DOHH2 (cell line): ENCODE measurements at regions not wholly inside any gene's neighbourhood (a gene's known extent, or its start where the extent isn't known, plus 50 kb on each side); places are given as distances from the start of the nearest gene placed in this dataset.

Source experiments
- EZH2phosphoT487 ChIP-seq: fragments of 200-600 bp; sonication (generic); IDR thresholded peaks from 2 replicates; pipeline ENCODE4 v1.6.1; 2017; ENCODE audit warnings: borderline replicate concordance, mild to moderate bottlenecking, antibody characterized with exemption, low read length, moderate library complexity, mixed read lengths
- TF ChIP-seq, protein P1 (sequence below): fragments of 200-600 bp; sonication (generic); IDR thresholded peaks from one replicate; pipeline ENCODE4 v1.5.1; 2014; ENCODE audit warnings: antibody characterized with exemption, mild to moderate bottlenecking, low read depth, low read length; ENCODE audit not compliant: poor library complexity, severe bottlenecking

DNA sequence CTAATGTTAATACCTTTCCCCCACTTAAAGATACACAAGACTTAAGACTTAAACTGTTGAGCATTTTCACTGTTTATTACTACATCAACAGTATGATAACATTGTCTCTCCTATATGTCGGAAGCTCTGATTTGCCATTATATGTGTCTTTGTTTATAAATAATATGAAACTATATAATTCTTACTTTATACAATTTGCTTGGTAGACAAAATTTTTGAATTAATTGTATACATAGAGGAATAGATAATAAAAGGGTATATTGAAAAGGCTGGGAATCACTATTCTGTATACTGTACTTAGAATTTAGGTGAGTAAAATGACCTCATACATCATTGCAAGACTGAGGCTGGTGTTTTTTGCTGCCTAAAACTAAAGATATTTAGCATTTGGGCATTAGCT is 82.1 kb upstream of the HDAC9 start:
- TF ChIP-seq, protein P1, sequence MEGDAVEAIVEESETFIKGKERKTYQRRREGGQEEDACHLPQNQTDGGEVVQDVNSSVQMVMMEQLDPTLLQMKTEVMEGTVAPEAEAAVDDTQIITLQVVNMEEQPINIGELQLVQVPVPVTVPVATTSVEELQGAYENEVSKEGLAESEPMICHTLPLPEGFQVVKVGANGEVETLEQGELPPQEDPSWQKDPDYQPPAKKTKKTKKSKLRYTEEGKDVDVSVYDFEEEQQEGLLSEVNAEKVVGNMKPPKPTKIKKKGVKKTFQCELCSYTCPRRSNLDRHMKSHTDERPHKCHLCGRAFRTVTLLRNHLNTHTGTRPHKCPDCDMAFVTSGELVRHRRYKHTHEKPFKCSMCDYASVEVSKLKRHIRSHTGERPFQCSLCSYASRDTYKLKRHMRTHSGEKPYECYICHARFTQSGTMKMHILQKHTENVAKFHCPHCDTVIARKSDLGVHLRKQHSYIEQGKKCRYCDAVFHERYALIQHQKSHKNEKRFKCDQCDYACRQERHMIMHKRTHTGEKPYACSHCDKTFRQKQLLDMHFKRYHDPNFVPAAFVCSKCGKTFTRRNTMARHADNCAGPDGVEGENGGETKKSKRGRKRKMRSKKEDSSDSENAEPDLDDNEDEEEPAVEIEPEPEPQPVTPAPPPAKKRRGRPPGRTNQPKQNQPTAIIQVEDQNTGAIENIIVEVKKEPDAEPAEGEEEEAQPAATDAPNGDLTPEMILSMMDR, result no peak
- no peak for TF ChIP-seq EZH2phosphoT487
